ENCODE measurements at regions not wholly inside any gene's neighbourhood (a gene's known extent, or its start where the extent isn't known, plus 50 kb on each side); places are given as distances from the start of the nearest gene placed in this dataset.

- no peak for TF ChIP-seq BHLHE40 (IDR thresholded peaks at IDR 0.05; ENCODE audit: low read depth, low read length)
- TF ChIP-seq POLR2A (IDR thresholded peaks at IDR 0.05; ENCODE audit: low read length): no peak
- TF ChIP-seq RCOR1 (IDR thresholded peaks at IDR 0.05; ENCODE audit: low read depth, low read length): no peak
- TF ChIP-seq CTCF (IDR thresholded peaks at IDR 0.05): no peak
- TF ChIP-seq CHD2 (IDR thresholded peaks at IDR 0.05; ENCODE audit: low read length, partially characterized antibody): no peak
- TF ChIP-seq RFX5 (IDR thresholded peaks at IDR 0.05): no peak
- TF ChIP-seq PHF8 (IDR thresholded peaks at IDR 0.05; ENCODE audit: borderline replicate concordance, low read depth): no peak
- no peak for TF ChIP-seq JUN (IDR thresholded peaks at IDR 0.05)
- TF ChIP-seq CBX2 (IDR thresholded peaks at IDR 0.05; ENCODE audit: borderline replicate concordance, low read depth): no peak
- TF ChIP-seq EP300 (IDR thresholded peaks at IDR 0.05): no peak
Observed at GRCh38 chr1:29798699-29799566, 562.6 kb downstream of the PTPRU start.
